Activated naive CD4-positive, alpha-beta T cell treated with anti-CD3 and anti-CD28 coated beads, Interleukin-2, amount 50 U/mL, for 24 hours (primary cell): ENCODE measurements at regions not wholly inside any gene's neighbourhood (a gene's known extent, or its start where the extent isn't known, plus 50 kb on each side); places are given as distances from the start of the nearest gene placed in this dataset.

Experiments used
- H3K27ac Mint-ChIP-seq: one replicate; pipeline ENCODE4 v1.8.0; 2021; ENCODE audit warnings: mild to moderate bottlenecking, mixed read lengths
- H3K27me3 Mint-ChIP-seq: one replicate; pipeline ENCODE4 v1.8.0; 2021; ENCODE audit warnings: mixed read lengths
- H3K36me3 Mint-ChIP-seq: one replicate; pipeline ENCODE4 v1.8.0; 2021; ENCODE audit warnings: mixed read lengths
- H3K4me1 Mint-ChIP-seq: one replicate; pipeline ENCODE4 v1.8.0; 2021; ENCODE audit warnings: mixed read lengths
- H3K4me3 Mint-ChIP-seq: one replicate; pipeline ENCODE4 v1.8.0; 2021; ENCODE audit warnings: mild to moderate bottlenecking, mixed read lengths
- H3K9me3 Mint-ChIP-seq: one replicate; pipeline ENCODE4 v1.8.0; 2021; ENCODE audit warnings: mixed read lengths

DNA sequence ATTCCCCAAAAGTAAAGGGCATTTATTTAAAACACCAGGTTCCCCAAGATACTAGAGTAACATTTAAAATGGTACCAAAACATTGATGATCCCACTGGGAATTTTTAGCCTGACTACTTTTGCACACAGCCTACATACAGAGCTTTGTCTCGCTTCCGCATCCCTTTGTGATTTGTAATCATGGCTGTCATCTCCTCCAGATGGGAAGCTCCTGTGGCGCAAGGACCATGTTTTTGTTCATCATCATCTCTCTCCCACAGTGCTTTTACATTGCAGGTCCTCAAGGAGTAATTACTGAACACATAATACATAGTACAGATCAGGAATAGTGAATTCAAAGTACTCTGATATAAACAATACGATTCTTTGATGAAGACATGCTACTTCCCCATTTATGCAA, 231.2 kb upstream of the MTNR1B start:
- no peaks in the 10 kb centered on the region for H3K4me1 Mint-ChIP-seq
- H3K36me3 Mint-ChIP-seq = no peaks in the 10 kb centered on the region
- no peak overlapping the region for H3K4me3 Mint-ChIP-seq
- no peaks in the 10 kb centered on the region for H3K27me3 Mint-ChIP-seq
- no peak overlapping the region for H3K27ac Mint-ChIP-seq
- no peaks in the 10 kb centered on the region for H3K9me3 Mint-ChIP-seq

DNA sequence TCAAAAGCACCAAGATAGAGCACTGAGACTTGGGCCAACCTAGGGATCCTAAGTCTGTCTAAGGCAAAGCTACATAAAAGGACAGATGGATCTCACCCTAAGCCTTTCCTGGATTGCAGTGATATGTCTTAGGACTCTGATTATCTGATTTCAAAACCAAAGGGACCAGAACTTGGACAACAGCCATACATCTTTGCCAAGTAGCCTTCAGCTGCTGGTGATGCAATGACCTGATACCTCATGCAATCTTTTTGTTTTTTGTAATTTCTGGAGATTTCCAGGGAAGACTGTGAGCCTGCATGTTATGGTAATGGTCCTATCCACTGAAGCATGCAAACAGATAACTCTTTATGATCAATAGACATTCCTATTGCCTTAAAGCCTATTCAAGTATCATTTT, 230.4 kb upstream of the MTNR1B start:
- no peaks in the 10 kb centered on the region for H3K36me3 Mint-ChIP-seq
- H3K27me3 Mint-ChIP-seq = no peaks in the 10 kb centered on the region
- no peaks in the 10 kb centered on the region for H3K9me3 Mint-ChIP-seq
- H3K4me3 Mint-ChIP-seq = no peak overlapping the region
- H3K27ac Mint-ChIP-seq = no peak overlapping the region
- H3K4me1 Mint-ChIP-seq = no peaks in the 10 kb centered on the region

DNA sequence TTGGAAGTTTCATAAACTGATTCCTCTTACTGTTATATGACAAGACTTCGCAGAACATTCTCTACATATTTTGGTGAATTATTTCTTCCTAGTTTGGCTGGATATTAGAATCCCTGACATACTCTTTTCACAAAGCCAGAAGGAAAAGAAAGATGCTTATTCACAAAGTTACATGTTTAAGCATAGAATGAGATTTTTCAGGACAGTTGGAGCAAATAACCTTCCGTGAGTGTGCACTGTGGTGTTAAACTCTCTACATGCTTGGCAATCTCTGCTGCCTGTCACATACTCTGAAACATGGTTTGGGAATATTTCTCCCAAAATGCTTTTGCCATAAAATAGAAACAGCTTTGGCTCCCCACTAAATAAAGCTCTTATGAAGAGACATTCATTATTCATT, 230.0 kb upstream of the MTNR1B start:
- Mint-ChIP-seq H3K9me3 (no peaks in the 10 kb centered on the region), H3K4me3 (no peak overlapping the region), H3K27me3 (no peaks in the 10 kb centered on the region), H3K36me3 (no peaks in the 10 kb centered on the region), H3K27ac (no peak overlapping the region), H3K4me1 (no peaks in the 10 kb centered on the region)

DNA sequence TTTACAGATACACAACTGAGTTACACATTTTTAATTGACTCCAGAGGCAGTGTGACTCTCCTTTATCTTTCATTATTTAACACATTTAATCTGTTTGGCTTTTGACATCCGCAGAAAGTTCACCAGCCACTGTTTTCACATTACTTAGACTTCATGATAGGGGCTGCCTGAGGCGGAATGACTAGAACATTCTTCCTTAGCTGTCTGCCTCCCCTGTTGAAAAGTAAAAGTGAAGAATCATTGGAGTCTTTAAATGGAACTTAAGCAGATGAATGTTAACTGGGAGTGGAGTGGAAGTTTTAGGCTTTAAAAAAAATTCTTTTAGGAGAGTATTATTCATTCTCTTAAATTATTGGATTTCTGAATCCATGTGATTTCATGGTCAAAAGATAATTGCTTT, 229.2 kb upstream of the MTNR1B start:
- Mint-ChIP-seq H3K36me3 (no peaks in the 10 kb centered on the region), H3K4me3 (no peak overlapping the region), H3K4me1 (no peaks in the 10 kb centered on the region), H3K27me3 (no peaks in the 10 kb centered on the region), H3K27ac (no peak overlapping the region), H3K9me3 (no peaks in the 10 kb centered on the region)

DNA sequence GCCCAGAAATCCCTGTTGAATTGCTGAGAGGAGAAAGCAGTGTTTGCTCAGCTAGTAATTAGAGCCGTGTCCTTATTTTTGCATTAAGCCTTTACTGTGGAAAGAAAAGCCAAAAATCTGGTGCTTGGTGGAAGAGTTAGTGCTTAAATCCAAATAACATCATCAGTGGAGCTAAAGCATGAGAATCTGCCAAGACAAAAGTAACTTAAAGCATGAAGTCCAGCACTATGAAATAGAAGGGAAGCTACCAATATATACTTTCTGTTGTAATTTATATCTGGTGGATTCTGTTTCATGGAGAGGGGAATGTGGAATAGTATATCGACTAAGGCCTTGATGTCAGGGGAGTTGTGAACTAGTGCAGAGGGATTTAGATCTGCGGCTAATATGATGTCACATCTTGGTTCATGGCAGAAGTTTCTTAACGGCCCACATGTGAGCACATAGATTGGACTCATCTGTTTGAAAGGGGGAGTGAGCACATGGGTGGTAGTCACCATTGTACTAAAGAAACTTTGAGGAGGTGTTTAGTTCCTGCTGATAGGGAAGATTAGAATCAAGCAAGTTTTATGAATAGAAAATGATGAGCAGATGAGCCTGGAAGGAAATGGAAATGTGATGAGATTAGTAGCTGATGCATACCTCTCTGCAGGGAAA, 224.4 kb upstream of the MTNR1B start:
- Mint-ChIP-seq H3K4me3 (no peak overlapping the region), H3K36me3 (no peaks in the 10 kb centered on the region), H3K9me3 (no peaks in the 10 kb centered on the region), H3K27ac (no peak overlapping the region), H3K4me1 (no peaks in the 10 kb centered on the region), H3K27me3 (no peaks in the 10 kb centered on the region)

DNA sequence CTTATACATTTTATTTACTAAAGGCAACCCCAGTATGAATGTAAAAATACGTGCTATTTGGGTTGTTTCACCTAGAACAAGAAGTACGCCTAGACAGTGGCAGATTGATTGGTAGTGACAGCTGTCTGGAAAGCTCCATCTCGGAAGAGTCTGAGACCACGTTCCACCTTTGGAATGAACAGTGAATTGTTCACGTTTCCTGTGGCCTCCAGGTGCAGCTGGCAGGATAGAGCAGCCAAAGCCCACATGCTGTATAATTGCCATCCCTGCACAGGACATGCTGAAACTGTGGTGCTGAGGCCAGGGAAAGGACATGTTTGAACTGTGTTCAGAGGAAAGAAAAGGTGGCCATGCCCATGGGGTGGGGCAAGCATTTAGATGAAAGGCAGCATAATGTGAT, 218.7 kb upstream of the MTNR1B start:
- no peaks in the 10 kb centered on the region for H3K9me3 Mint-ChIP-seq
- no peaks in the 10 kb centered on the region for H3K36me3 Mint-ChIP-seq
- H3K4me1 Mint-ChIP-seq = no peaks in the 10 kb centered on the region
- H3K27me3 Mint-ChIP-seq = no peaks in the 10 kb centered on the region
- H3K27ac Mint-ChIP-seq = no peak overlapping the region
- no peak overlapping the region for H3K4me3 Mint-ChIP-seq

DNA sequence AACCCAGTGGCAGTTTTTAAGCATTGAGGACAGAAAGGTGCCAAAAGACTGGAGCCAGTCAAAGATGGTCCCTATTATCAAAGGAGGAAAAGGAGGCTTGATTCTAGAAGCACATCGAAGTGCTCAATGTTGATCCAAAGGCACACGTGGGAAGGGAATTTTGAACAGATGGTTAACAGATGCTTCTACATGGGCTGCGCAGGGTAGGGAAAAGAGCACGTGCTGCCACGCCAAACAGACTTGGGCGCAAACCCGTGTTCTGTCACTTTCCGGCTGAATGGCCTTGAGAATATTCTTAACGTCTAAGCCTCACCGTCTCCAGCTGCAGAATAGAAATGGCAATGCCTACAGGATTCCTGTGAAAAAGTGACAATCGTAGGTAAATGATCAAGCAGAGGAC, 217.9 kb upstream of the MTNR1B start:
- no peaks in the 10 kb centered on the region for H3K36me3 Mint-ChIP-seq
- H3K4me3 Mint-ChIP-seq = no peak overlapping the region
- H3K4me1 Mint-ChIP-seq = no peaks in the 10 kb centered on the region
- H3K9me3 Mint-ChIP-seq = no peaks in the 10 kb centered on the region
- H3K27ac Mint-ChIP-seq = no peak overlapping the region
- no peaks in the 10 kb centered on the region for H3K27me3 Mint-ChIP-seq

DNA sequence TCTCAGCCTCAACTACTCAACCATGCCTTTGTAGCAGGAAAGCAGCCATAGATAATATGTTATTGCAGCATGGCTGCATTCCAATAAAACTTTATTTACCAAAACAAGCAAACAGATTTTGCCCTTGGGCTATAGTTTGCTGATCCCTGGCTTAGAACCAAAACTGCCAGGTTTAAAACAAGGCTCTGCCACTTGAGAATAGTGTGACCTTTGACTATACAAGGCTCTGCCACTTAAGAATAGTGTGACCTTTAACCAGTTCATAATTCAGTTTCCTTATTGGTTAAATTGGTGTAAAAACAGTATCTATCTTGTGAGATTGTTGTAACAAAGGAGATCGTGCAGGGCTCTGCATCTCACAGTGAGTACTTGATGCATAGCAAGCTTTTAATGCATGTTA, 217.3 kb upstream of the MTNR1B start:
- H3K4me1 Mint-ChIP-seq = no peaks in the 10 kb centered on the region
- H3K27me3 Mint-ChIP-seq = no peaks in the 10 kb centered on the region
- H3K9me3 Mint-ChIP-seq = no peaks in the 10 kb centered on the region
- no peaks in the 10 kb centered on the region for H3K36me3 Mint-ChIP-seq
- H3K27ac Mint-ChIP-seq = no peak overlapping the region
- no peak overlapping the region for H3K4me3 Mint-ChIP-seq

DNA sequence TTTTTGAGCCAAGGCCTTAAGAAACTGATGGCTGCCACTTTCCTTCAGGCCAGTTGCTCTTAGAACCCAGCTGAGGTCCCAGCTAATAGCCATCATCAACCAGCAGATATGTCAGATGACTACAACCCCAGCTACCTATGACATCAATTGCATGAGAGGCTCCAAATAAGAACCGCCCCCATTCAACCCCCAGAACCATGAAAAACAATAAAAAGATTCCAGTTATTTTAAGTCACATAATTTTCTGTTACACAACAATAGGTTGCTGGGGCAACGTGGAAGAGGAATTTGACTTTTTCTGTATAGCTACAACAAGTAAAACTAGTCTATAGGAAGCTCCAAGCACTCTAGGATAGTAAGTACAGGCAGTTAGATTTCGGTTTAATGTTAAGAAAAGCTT, 216.3 kb upstream of the MTNR1B start:
- H3K4me3 Mint-ChIP-seq = no peak overlapping the region
- H3K36me3 Mint-ChIP-seq = no peaks in the 10 kb centered on the region
- no peaks in the 10 kb centered on the region for H3K4me1 Mint-ChIP-seq

DNA sequence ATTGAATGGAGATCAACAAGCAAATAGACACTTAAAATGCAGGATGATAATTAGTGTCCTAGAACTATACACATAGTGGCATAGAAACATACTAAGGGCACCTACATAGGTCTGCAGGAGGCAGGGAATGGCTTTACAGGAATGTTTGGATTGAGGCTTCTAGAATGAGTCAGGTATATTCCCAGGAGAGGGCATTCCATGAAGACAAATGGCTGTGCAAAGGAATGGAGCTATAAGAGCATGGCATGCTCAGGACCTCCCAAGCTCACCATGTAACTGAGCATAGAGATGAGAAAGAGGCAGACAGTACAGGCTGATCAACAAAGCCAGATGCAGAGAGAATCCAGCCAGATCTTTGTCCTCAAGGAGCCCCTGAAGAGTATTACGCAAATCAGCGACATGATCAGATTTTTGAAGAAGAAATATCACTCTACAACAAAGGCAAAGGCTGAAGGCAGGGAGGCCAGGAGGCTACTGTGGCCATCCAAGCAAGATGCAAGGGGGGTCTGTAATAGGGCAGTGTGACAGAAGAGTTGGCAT, 211.1 kb upstream of the MTNR1B start:
- Mint-ChIP-seq H3K27me3 (no peaks in the 10 kb centered on the region), H3K36me3 (no peaks in the 10 kb centered on the region), H3K4me3 (no peak overlapping the region), H3K9me3 (no peaks in the 10 kb centered on the region), H3K27ac (no peak overlapping the region), H3K4me1 (no peaks in the 10 kb centered on the region)

More for the DNA sequence above, 216.3 kb upstream of the MTNR1B start:
- Mint-ChIP-seq H3K9me3 (no peaks in the 10 kb centered on the region), H3K27me3 (no peaks in the 10 kb centered on the region), H3K27ac (no peak overlapping the region)

DNA sequence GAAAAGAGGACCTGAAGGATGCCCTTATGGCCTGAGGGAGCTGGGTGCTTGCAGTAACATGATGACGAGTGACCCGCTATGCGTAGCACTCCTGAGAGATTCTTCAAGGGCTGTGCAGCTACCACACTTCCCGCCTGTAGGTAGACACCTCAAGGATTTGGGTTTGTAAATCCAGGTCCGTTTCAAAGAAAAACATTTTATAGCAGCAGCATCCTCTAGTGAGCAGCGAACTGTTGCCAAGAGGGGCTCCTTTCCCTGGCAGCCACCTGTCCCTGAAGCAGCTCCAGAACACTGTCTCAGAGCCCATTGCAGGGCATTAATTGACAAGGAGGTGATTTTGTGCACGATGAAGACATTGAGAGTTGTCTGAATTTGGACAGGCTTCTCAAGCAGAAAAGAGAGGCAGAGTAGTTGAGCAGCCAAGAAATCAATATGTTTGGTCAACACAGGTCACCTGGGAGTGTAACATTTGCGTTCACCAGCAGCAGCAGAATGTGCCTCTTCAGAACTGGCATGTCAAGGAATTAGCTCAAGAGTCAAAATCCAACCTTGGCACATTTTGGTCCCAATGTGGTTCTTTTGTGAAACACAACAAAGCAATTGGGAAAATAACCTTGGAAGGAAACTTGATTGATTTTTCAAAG, 209.8 kb upstream of the MTNR1B start:
- no peaks in the 10 kb centered on the region for H3K36me3 Mint-ChIP-seq
- no peak overlapping the region for H3K4me3 Mint-ChIP-seq
- no peaks in the 10 kb centered on the region for H3K9me3 Mint-ChIP-seq
- H3K27ac Mint-ChIP-seq = no peak overlapping the region
- no peaks in the 10 kb centered on the region for H3K4me1 Mint-ChIP-seq
- peaks cover 2% of the 10 kb centered on the region for H3K27me3 Mint-ChIP-seq

DNA sequence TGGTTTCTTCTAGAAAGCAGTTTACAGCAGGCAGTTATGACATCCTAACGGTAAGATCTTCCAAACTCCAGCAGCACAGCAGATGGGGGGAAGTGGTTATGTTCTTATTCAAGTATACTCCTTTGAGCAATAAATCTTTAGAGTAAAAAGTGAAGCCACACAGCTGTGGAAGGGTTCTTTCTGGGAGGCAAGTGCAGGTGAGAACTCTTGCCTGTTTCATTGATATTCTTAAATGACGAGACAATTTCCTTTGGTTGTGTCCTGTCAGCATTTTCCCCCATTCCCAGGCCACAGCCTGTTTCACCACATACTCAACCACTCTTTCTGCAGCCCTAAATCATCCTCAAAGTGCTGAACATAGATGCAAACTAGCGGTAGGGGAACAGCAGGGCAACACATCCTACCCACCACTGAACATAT, 207.3 kb upstream of the MTNR1B start:
- Mint-ChIP-seq H3K9me3 (no peaks in the 10 kb centered on the region), H3K27me3 (peaks cover 6% of the 10 kb centered on the region), H3K27ac (no peak overlapping the region), H3K4me3 (no peak overlapping the region), H3K36me3 (no peaks in the 10 kb centered on the region), H3K4me1 (peaks cover 5% of the 10 kb centered on the region)

DNA sequence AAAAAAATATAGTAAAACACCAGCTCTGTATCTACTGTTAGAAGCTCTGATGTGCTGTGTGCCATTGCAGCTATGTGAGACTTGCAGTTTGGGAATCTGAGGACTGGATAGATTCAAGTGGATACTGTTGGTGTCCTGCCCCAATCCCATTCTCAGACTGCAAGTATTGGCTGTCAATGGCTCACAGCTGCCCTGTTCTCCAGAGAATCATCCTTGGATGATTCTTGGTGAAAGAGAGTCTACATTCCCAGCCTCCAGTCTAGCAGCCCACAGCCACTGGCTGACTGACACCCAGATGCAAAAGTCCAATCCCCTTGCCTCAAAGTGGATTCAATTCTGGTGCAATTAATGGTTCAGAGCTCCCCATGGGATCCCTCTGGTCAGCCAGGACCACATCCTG, 206.1 kb upstream of the MTNR1B start:
- Mint-ChIP-seq H3K9me3 (no peaks in the 10 kb centered on the region), H3K27ac (no peak overlapping the region), H3K27me3 (peaks cover 12% of the 10 kb centered on the region)

DNA sequence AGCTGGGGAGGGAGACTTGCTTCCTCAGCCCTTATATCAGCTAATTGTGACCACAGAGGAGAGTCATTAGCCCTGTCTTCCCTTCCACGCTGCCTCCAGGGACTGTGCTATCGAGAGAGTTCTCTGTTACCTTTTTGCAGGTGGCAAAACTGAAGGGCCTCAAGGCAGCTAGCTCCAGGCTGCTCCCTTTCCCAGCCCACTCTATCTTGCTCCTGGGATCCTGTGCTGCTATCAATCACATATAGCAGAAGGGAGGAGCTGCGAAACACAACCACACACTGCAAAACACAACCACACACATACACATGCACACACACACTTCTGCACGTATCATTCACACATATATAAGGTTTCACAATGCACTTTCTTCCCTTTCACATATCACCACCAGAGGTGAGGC, 205.3 kb upstream of the MTNR1B start:
- Mint-ChIP-seq H3K36me3 (no peaks in the 10 kb centered on the region), H3K9me3 (no peaks in the 10 kb centered on the region), H3K27me3 (peaks cover 15% of the 10 kb centered on the region), H3K4me1 (peaks cover 5% of the 10 kb centered on the region), H3K4me3 (no peak overlapping the region), H3K27ac (no peak overlapping the region)

More for the DNA sequence above, 206.1 kb upstream of the MTNR1B start:
- no peaks in the 10 kb centered on the region for H3K36me3 Mint-ChIP-seq
- H3K4me3 Mint-ChIP-seq = no peak overlapping the region
- peaks cover 5% of the 10 kb centered on the region for H3K4me1 Mint-ChIP-seq

DNA sequence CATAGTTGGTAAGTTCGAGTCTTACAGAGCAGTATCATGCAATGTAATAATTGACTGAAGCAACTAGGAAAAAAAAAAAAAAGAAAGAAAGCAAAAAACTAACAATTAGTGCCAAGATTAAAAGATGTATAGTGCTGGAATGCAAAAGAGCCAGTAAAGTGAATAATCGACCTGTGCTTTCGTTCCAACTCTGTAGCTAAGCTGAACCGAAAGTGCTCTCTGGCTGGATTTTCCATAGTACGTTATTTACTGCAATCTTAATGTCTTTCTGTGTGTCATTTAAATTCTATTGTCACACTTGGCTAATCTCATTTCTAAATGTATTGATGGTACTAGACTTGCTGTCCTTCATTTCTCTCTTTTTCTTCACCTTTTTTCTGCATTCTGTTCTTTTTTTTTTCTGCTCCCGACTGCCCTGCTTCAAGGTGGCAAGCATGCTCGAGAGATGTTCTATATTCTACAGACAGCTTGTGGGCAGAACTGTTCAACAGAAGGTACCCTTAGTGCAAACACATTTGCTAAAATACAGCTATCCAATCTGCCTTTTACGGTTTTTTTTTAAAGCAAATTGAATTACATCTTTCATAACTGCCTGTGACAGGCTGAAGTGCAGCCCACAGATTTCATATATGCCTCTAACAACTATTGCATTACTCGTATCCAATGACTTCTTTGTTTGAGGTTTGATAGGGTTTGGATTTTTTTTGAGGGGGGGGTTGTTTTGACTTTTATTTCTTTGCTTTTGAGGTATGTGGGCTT, 204.2 kb upstream of the MTNR1B start:
- Mint-ChIP-seq H3K27ac (no peak overlapping the region), H3K36me3 (no peaks in the 10 kb centered on the region), H3K4me1 (peaks cover 5% of the 10 kb centered on the region)

DNA sequence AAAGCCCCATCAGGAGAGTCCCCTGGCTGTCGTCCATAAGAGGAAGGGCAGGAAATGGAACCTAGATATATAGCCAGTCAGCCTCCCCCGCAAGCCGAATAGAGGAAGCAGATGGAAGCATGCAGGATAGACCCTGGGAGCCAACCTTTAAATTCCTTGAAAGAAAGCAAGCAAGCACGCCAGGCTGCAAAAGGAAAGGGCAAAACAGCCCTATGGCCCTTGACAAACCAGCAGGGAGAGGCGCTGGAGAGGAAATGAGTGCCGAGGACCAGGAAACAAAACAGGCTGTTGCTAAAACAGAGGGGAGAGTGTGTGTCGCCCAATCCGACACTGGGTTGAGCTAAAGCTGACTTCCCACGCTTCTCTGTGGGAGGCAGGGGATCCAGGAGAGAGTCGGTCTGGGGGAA, 203.5 kb upstream of the MTNR1B start:
- Mint-ChIP-seq H3K27me3 (peaks cover 18% of the 10 kb centered on the region), H3K9me3 (no peaks in the 10 kb centered on the region), H3K27ac (no peak overlapping the region), H3K36me3 (no peaks in the 10 kb centered on the region), H3K4me3 (peak overlapping the region; percentile 6), H3K4me1 (peaks cover 5% of the 10 kb centered on the region)

More for the DNA sequence above, 204.2 kb upstream of the MTNR1B start:
- Mint-ChIP-seq H3K27me3 (peaks cover 17% of the 10 kb centered on the region), H3K9me3 (no peaks in the 10 kb centered on the region), H3K4me3 (no peak overlapping the region)
